ENCODE measurements at regions not wholly inside any gene's neighbourhood (a gene's known extent, or its start where the extent isn't known, plus 50 kb on each side); places are given as distances from the start of the nearest gene placed in this dataset.

- no peak for DNase-seq (ENCODE audit: extremely low read depth, low read depth)
- no peak for TF ChIP-seq CTCF (IDR thresholded peaks at IDR 0.05; ENCODE audit: low read depth, low read length, missing control alignments)
- no peak overlapping the region for H3K4me3 ChIP-seq (replicated peaks; ENCODE audit: low read depth, low read length)
Measured at GRCh38 chr4:157918036-157918832, 254.6 kb downstream of the GASK1B start.

GRCh38 chr4:157912212-157912611 lies 260.6 kb downstream of the GASK1B start:
- no peak for TF ChIP-seq CTCF (IDR thresholded peaks at IDR 0.05; ENCODE audit: low read depth, low read length, missing control alignments)
- DNase-seq (ENCODE audit: extremely low read depth, low read depth): no peak
- H3K4me3 ChIP-seq (replicated peaks; ENCODE audit: low read depth, low read length): no peak overlapping the region

- DNase-seq (ENCODE audit: extremely low read depth, low read depth): no peak
- H3K4me3 ChIP-seq (replicated peaks; ENCODE audit: low read depth, low read length): no peak overlapping the region
- TF ChIP-seq CTCF (IDR thresholded peaks at IDR 0.05; ENCODE audit: low read depth, low read length, missing control alignments): no peak
Measured at GRCh38 chr4:157911662-157912061, 261.2 kb downstream of the GASK1B start.

- no peak for TF ChIP-seq CTCF (IDR thresholded peaks at IDR 0.05; ENCODE audit: low read depth, low read length, missing control alignments)
- H3K4me3 ChIP-seq (replicated peaks; ENCODE audit: low read depth, low read length): no peak overlapping the region
- no peak for DNase-seq (ENCODE audit: extremely low read depth, low read depth)
Measured at GRCh38 chr4:157908691-157909090, 264.1 kb downstream of the GASK1B start.

GRCh38 chr4:157908031-157908430 lies 264.8 kb downstream of the GASK1B start:
- DNase-seq (ENCODE audit: extremely low read depth, low read depth): no peak
- TF ChIP-seq CTCF (IDR thresholded peaks at IDR 0.05; ENCODE audit: low read depth, low read length, missing control alignments): no peak

GRCh38 chr4:157907226-157907946 lies 265.4 kb downstream of the GASK1B start:
- TF ChIP-seq CTCF (IDR thresholded peaks at IDR 0.05; ENCODE audit: low read depth, low read length, missing control alignments): no peak
- H3K4me3 ChIP-seq (replicated peaks; ENCODE audit: low read depth, low read length): no peak overlapping the region
- DNase-seq (ENCODE audit: extremely low read depth, low read depth): no peak

More at GRCh38 chr4:157908031-157908430, 264.8 kb downstream of the GASK1B start:
- H3K4me3 ChIP-seq (replicated peaks; ENCODE audit: low read depth, low read length): no peak overlapping the region

All from HFF-Myc (cell line).